Adrenal gland (tissue), 9 donors: ENCODE measurements at regions not wholly inside any gene's neighbourhood (a gene's known extent, or its start where the extent isn't known, plus 50 kb on each side); places are given as distances from the start of the nearest gene placed in this dataset.

ENCODE experiments used
- DNase-seq, 7 donors: peaks; one replicate each; pipeline ENCODE4 v3.0.0-alpha.2; 2019 to 2020
- H3K27ac ChIP-seq, 5 donors: fragments of 200-600 bp; sonication (generic) in 4 of 5; 1 replicate in 3 of 5; 2 replicates in 2 of 5; pipeline versions ENCODE4 v1.5.1 to v1.8.0; 2016 to 2020; ENCODE audit warnings: mild to moderate bottlenecking in 1 of 5
- H3K27me3 ChIP-seq: fragments of 200-600 bp; 2 replicates; pipeline ENCODE4 v1.8.0; 2021
- H3K36me3 ChIP-seq, 2 donors: fragments of 200-600 bp; replicated peaks in 1 of 2; 1 replicate in 1 of 2; 2 replicates in 1 of 2; pipeline versions ENCODE4 v1.5.1 to v1.8.0; 2018 to 2022
- H3K4me1 ChIP-seq, 2 donors: fragments of 200-600 bp; replicated peaks in 1 of 2; 1 replicate in 1 of 2; 2 replicates in 1 of 2; pipeline versions ENCODE4 v1.5.1 to v1.8.0; 2018 to 2021
- H3K4me3 ChIP-seq, 4 donors: fragments of 200-600 bp; sonication (generic) in 3 of 4; one replicate each; pipeline ENCODE4 v1.5.1; 2016 to 2018
- H3K9me3 ChIP-seq, 3 donors: fragments of 200-600 bp; sonication (generic) in 1 of 3; replicated peaks in 1 of 3; 1 replicate in 2 of 3; 2 replicates in 1 of 3; pipeline versions ENCODE4 v1.5.1 to v1.8.0; 2016 to 2021
- CTCF ChIP-seq, 6 experiments: fragments of 450-650 bp in 4 of 6; fragments of 200-600 bp in 2 of 6; sonication (generic) in 1 of 6; IDR thresholded peaks; 1 replicate in 5 of 6; 2 replicates in 1 of 6; pipeline versions ENCODE4 v1.5.1 to v1.8.0; 2016 to 2021; ENCODE audit warnings: antibody characterized with exemption in 6 of 6, mild to moderate bottlenecking in 2 of 6, moderate library complexity in 1 of 6
- POLR2A ChIP-seq, 2 donors: fragments of 450-650 bp; IDR thresholded peaks; one replicate each; pipeline ENCODE4 v1.6.1; 2017; ENCODE audit warnings: antibody characterized with exemption in 2 of 2, mild to moderate bottlenecking in 2 of 2, moderate library complexity in 1 of 2
- WGBS, 4 donors: extraction: QIAGEN DNeasy Blood & Tissue Kit in 2 of 4; methylation state at CpG; one replicate each; pipeline versions ENCODE4 v1.1.5 to v1.1.7; 2013 to 2017; 5-methylcytosine and 5-hydroxymethylcytosine counted together
- intact Hi-C, 2 donors: fragments of 100-400 bp; cut with DNase I; formaldehyde crosslinking; loops; one replicate each; pipeline versions ENCODE4 v1.14.1 to v1.15.0; 2022 to 2023
- donor health status: healthy with polysubstance abuse.
- donor health status: Bipolar disorder and iron deficiency.
- donor health status: DM: yes; HTN: yes; CAD: no.
- donor health status: DM: no; HTN: no; CAD: no.
- donor health status: DM: no; HTN: no; CAD: no.

GRCh38 chr4:29295280-29295679 is 1424.9 kb upstream of the PCDH7 start:
- no peaks in the 10 kb centered on the region for H3K9me3 ChIP-seq
- no peak overlapping the region for H3K27ac ChIP-seq
- TF ChIP-seq CTCF (IDR thresholded peaks at IDR 0.05) (no peak), POLR2A (IDR thresholded peaks at IDR 0.05) (no peak)
- no peaks in the 10 kb centered on the region for H3K27me3 ChIP-seq
- DNase-seq, result no peak
- intact Hi-C loops, result no loop called here
- no peak overlapping the region for H3K4me3 ChIP-seq
- no peaks in the 10 kb centered on the region for H3K36me3 ChIP-seq
- no peaks in the 10 kb centered on the region for H3K4me1 ChIP-seq

GRCh38 chr4:29304595-29304994 is 1415.6 kb upstream of the PCDH7 start:
- no peaks in the 10 kb centered on the region for H3K27me3 ChIP-seq
- H3K36me3 ChIP-seq, result no peaks in the 10 kb centered on the region
- no peak overlapping the region for H3K27ac ChIP-seq
- no peak for DNase-seq
- H3K4me3 ChIP-seq, result no peak overlapping the region
- intact Hi-C loops, result no loop called here
- no peaks in the 10 kb centered on the region for H3K9me3 ChIP-seq
- 58 to 80% (median 74%) methylated on average over 3 of the region's 3 CpGs for WGBS, 4 donors
- TF ChIP-seq POLR2A (IDR thresholded peaks at IDR 0.05) (no peak), CTCF (IDR thresholded peaks at IDR 0.05) (no peak)
- H3K4me1 ChIP-seq, result no peaks in the 10 kb centered on the region

GRCh38 chr4:29307256-29307655 is 1412.9 kb upstream of the PCDH7 start:
- intact Hi-C loops, result no loop called here
- no peak for DNase-seq
- no peaks in the 10 kb centered on the region for H3K27me3 ChIP-seq
- no peaks in the 10 kb centered on the region for H3K9me3 ChIP-seq
- H3K36me3 ChIP-seq, result no peaks in the 10 kb centered on the region
- H3K27ac ChIP-seq, result no peak overlapping the region
- no peaks in the 10 kb centered on the region for H3K4me1 ChIP-seq
- no peak for TF ChIP-seq CTCF (IDR thresholded peaks at IDR 0.05)
- TF ChIP-seq POLR2A (IDR thresholded peaks at IDR 0.05), result no peak
- H3K4me3 ChIP-seq, result no peak overlapping the region

GRCh38 chr4:29307755-29308154 is 1412.4 kb upstream of the PCDH7 start:
- 67 to 81% (median 71%) methylated on average over 1 of the region's 1 CpG for WGBS, 4 donors
- intact Hi-C loops, result no loop called here
- no peaks in the 10 kb centered on the region for H3K36me3 ChIP-seq
- H3K4me1 ChIP-seq, result no peaks in the 10 kb centered on the region
- H3K27ac ChIP-seq, result no peak overlapping the region
- no peak overlapping the region for H3K4me3 ChIP-seq
- no peaks in the 10 kb centered on the region for H3K9me3 ChIP-seq
- TF ChIP-seq CTCF (IDR thresholded peaks at IDR 0.05) (no peak), POLR2A (IDR thresholded peaks at IDR 0.05) (no peak)
- DNase-seq, result no peak
- H3K27me3 ChIP-seq, result no peaks in the 10 kb centered on the region
